ENCODE measurements at regions not wholly inside any gene's neighbourhood (a gene's known extent, or its start where the extent isn't known, plus 50 kb on each side); places are given as distances from the start of the nearest gene placed in this dataset.

- no peak for TF ChIP-seq CTCF (IDR thresholded peaks at IDR 0.05; ENCODE audit: low read depth, low read length)
- TF ChIP-seq POLR2A (IDR thresholded peaks at IDR 0.05; ENCODE audit: extremely low read depth, insufficient read length): no peak
- no peak for TF ChIP-seq MAX (IDR thresholded peaks at IDR 0.05; ENCODE audit: low read depth, low read length)
- no peak for TF ChIP-seq MYC (IDR thresholded peaks at IDR 0.05; ENCODE audit: low read depth, low read length)
These were observed 66.2 kb upstream of the TSC22D2 start for GRCh38 chr3:150341891-150342290.

All from NB4 (cell line).